DND-41 (cell line): ENCODE measurements at regions not wholly inside any gene's neighbourhood (a gene's known extent, or its start where the extent isn't known, plus 50 kb on each side); places are given as distances from the start of the nearest gene placed in this dataset.

ENCODE experiments used
- EZH2 ChIP-seq: IDR thresholded peaks from 3 replicates; pipeline ENCODE4 v1.6.1; 2012; ENCODE audit warnings: borderline replicate concordance, low read depth, mild to moderate bottlenecking, moderate library complexity, low read length, inconsistent platforms; ENCODE audit not compliant: severe bottlenecking
- TF ChIP-seq, protein P1 (sequence below): IDR thresholded peaks from 2 replicates; pipeline ENCODE4 v1.5.1; 2012; ENCODE audit warnings: borderline replicate concordance, low read length, moderate library complexity, mild to moderate bottlenecking; ENCODE audit not compliant: poor library complexity, severe bottlenecking; ENCODE audit errors: extremely low read depth

GRCh38 chr2:130261970-130262760, 63.9 kb upstream of the TUBA3E start:
- TF ChIP-seq, protein P1, sequence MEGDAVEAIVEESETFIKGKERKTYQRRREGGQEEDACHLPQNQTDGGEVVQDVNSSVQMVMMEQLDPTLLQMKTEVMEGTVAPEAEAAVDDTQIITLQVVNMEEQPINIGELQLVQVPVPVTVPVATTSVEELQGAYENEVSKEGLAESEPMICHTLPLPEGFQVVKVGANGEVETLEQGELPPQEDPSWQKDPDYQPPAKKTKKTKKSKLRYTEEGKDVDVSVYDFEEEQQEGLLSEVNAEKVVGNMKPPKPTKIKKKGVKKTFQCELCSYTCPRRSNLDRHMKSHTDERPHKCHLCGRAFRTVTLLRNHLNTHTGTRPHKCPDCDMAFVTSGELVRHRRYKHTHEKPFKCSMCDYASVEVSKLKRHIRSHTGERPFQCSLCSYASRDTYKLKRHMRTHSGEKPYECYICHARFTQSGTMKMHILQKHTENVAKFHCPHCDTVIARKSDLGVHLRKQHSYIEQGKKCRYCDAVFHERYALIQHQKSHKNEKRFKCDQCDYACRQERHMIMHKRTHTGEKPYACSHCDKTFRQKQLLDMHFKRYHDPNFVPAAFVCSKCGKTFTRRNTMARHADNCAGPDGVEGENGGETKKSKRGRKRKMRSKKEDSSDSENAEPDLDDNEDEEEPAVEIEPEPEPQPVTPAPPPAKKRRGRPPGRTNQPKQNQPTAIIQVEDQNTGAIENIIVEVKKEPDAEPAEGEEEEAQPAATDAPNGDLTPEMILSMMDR: no peak
- TF ChIP-seq EZH2: no peak
